Activated CD4-positive, alpha-beta memory T cell treated with anti-CD3 and anti-CD28 coated beads for 36 hours (primary cell): ENCODE measurements at regions not wholly inside any gene's neighbourhood (a gene's known extent, or its start where the extent isn't known, plus 50 kb on each side); places are given as distances from the start of the nearest gene placed in this dataset.

Experiments used
- CTCF ChIA-PET: fragments of 350-600 bp; sonication (Branson Sonifier 250); formaldehyde crosslinking; loops from one replicate; lab custom pipeline; 2021; ENCODE audit warnings: antibody characterized with exemption, inconsistent platforms; lab: Charles Lee
- POLR2A ChIA-PET: fragments of 350-600 bp; sonication (Branson Sonifier 250); formaldehyde crosslinking; loops from one replicate; lab custom pipeline; 2021; ENCODE audit warnings: antibody characterized with exemption; lab: Charles Lee
- DNase-seq: peaks from one replicate; pipeline ENCODE4 v3.0.0-alpha.2; 2020
- H3K27ac Mint-ChIP-seq: one replicate; pipeline ENCODE4 v1.8.0; 2021; ENCODE audit warnings: mixed read lengths
- H3K27me3 Mint-ChIP-seq: one replicate; pipeline ENCODE4 v1.8.0; 2021; ENCODE audit warnings: mixed read lengths
- H3K36me3 Mint-ChIP-seq: one replicate; pipeline ENCODE4 v1.8.0; 2021; ENCODE audit warnings: mixed read lengths
- H3K4me1 Mint-ChIP-seq: one replicate; pipeline ENCODE4 v1.8.0; 2021; ENCODE audit warnings: low read depth, mixed read lengths
- H3K4me3 Mint-ChIP-seq: one replicate; pipeline ENCODE4 v1.8.0; 2021; ENCODE audit warnings: mild to moderate bottlenecking, mixed read lengths
- H3K9me3 Mint-ChIP-seq: one replicate; pipeline ENCODE4 v1.8.0; 2021; ENCODE audit warnings: mixed read lengths
- intact Hi-C: fragments of 100-400 bp; cut with micrococcal nuclease; formaldehyde crosslinking; loops from one replicate; pipeline ENCODE4 v1.15.1; 2023

DNA sequence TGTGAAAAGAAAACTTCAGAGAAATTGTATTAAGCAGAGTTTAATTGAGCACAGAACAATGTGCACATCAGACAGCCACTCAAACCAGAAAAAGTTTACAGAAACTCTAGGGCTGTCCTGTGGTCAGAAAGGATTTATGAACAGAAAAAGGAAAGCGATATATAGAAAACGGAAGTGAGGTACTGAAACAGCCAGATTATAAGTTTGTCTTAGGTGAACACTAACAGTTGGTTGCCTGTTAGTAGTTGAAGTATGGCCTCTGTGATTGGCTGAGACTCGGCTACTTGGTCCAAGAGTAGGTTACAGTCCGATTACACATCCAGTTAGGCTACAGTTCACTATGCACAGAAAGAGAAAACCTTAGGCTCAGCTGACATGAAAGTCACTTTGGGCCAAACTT, 1232.5 kb upstream of the RAG2 start:
- no peak for DNase-seq
- Mint-ChIP-seq H3K27me3 (no peaks in the 10 kb centered on the region), H3K36me3 (no peaks in the 10 kb centered on the region), H3K9me3 (no peaks in the 10 kb centered on the region), H3K4me3 (no peak overlapping the region), H3K4me1 (no peaks in the 10 kb centered on the region), H3K27ac (no peak overlapping the region)
- CTCF ChIA-PET, result no interaction called here
- POLR2A ChIA-PET, result no interaction called here
- intact Hi-C loops, result no loop called here

DNA sequence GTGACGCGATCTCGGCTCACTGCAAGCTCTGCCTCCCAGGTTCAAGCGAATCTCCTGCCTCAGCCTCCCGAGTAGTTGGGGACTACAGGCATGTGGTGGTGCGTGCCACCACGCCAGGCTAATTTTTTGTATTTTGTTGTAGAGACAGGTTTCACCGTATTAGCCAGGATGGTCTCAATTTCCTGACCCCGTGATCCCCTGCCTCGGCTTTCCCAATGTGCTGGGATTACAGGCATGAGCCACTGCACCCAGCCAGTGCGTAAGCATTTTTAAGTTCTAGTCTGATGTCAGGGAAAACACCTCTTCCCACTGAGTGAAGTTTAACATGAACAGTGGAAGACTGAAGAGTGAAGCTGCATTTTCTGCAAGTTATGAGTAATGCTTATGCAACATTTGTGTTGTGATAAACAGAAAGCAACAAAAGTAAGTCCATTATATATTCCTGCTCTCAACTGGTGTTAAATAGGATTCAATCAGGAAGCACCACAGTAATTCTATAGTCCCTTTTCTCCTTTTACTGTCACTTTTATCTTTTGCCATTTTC, 1219.8 kb upstream of the RAG2 start:
- Mint-ChIP-seq H3K9me3 (peaks cover 16% of the 10 kb centered on the region), H3K27me3 (no peaks in the 10 kb centered on the region)

GRCh38 chr11:37812281-37812880, 1214.3 kb upstream of the RAG2 start:
- no peak overlapping the region for H3K4me3 Mint-ChIP-seq

More for the DNA sequence above, 1219.8 kb upstream of the RAG2 start:
- no peaks in the 10 kb centered on the region for H3K4me1 Mint-ChIP-seq
- DNase-seq, result no peak
- ChIA-PET CTCF (no interaction called here), POLR2A (no interaction called here)
- no peak overlapping the region for H3K4me3 Mint-ChIP-seq
- intact Hi-C loops, result no loop called here
- no peaks in the 10 kb centered on the region for H3K36me3 Mint-ChIP-seq
- no peak overlapping the region for H3K27ac Mint-ChIP-seq

DNA sequence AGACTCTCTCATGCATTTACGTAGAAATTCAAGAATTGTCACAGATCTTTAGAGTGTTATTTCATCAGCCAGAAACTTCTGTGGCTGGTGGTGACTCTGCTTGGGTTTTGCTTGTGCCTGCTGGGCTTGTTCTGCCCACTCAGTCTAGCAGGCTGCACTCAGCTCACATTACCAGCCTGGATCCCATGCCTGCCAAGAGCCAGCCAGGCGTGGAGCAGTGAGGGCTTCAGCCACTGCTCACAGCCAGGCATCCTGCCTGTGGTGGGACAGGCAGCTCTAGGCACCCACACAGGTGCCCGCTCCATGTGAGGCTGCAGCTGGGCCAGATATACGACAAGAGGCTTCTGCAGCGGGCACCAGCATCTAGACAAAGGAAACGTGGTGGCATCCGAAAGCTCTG, 1213.3 kb upstream of the RAG2 start:
- ChIA-PET CTCF (interaction anchor here (0.5 kb wide), 1 partner anchor 925 kb away, joined by 4 read pairs; no protein-coding TSS in a partner anchor), POLR2A (no interaction called here)
- Mint-ChIP-seq H3K27me3 (no peaks in the 10 kb centered on the region), H3K36me3 (no peaks in the 10 kb centered on the region), H3K4me3 (no peak overlapping the region), H3K9me3 (peaks cover 3% of the 10 kb centered on the region), H3K27ac (no peak overlapping the region), H3K4me1 (no peaks in the 10 kb centered on the region)
- intact Hi-C loops, result no loop called here
- DNase-seq, result no peak

More at GRCh38 chr11:37812281-37812880, 1214.3 kb upstream of the RAG2 start:
- no peak overlapping the region for H3K27ac Mint-ChIP-seq
- ChIA-PET CTCF (interaction anchor here (0.7 kb wide), 1 partner anchor 34 kb away, joined by 3 read pairs; no protein-coding TSS in a partner anchor), POLR2A (no interaction called here)
- DNase-seq, result peak; percentile 6
- H3K36me3 Mint-ChIP-seq, result no peaks in the 10 kb centered on the region
- intact Hi-C loops, result no loop called here
- peaks cover 3% of the 10 kb centered on the region for H3K9me3 Mint-ChIP-seq
- no peaks in the 10 kb centered on the region for H3K4me1 Mint-ChIP-seq
- no peaks in the 10 kb centered on the region for H3K27me3 Mint-ChIP-seq

- CTCF ChIA-PET, result no interaction called here
- Mint-ChIP-seq H3K9me3 (peaks cover 11% of the 10 kb centered on the region), H3K4me1 (no peaks in the 10 kb centered on the region), H3K27ac (no peak overlapping the region), H3K27me3 (no peaks in the 10 kb centered on the region), H3K36me3 (no peaks in the 10 kb centered on the region), H3K4me3 (no peak overlapping the region)
- POLR2A ChIA-PET, result no interaction called here
- no peak for DNase-seq
- intact Hi-C loops, result no loop called here
These were observed 1206.6 kb upstream of the RAG2 start for GRCh38 chr11:37804666-37805065.

DNA sequence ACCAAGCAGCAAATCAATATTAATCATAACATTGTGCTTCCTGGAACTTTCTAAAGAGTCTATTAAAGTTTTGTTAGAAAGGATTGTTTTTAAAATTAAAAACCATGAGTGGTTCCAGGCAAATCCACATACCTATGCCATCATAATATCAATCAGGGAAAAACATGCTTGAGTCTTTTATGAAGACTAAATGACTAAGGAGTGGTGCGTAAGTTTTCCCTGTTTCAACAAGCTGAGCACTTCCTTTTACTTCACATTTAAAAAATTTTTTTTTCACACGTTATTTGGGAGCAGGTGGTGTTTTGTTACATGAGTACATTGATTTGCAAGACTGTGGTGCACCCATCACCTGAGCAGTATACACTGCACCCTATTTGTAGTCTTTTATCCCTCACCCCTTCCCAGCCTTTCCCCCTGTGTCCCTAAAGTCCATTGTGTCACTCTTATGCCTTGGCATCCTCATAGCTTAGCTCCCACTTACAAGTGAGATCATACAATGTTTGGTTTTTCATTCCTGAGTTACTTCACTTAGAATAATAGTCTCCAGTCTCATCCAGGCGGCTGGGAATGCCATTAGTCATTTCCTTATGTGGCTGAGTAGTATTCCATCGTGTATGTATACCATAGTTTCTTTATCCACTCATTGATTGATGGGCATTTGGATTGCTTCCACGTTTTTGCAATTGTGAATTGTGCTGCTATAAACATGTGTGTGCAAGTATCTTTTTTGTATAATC, 1190.3 kb upstream of the RAG2 start:
- intact Hi-C loops, result no loop called here
- no peaks in the 10 kb centered on the region for H3K4me1 Mint-ChIP-seq
- H3K9me3 Mint-ChIP-seq, result peaks cover 25% of the 10 kb centered on the region
- ChIA-PET CTCF (no interaction called here), POLR2A (no interaction called here)
- no peak for DNase-seq
- H3K27me3 Mint-ChIP-seq, result no peaks in the 10 kb centered on the region
- H3K27ac Mint-ChIP-seq, result no peak overlapping the region
- no peaks in the 10 kb centered on the region for H3K36me3 Mint-ChIP-seq
- H3K4me3 Mint-ChIP-seq, result no peak overlapping the region

GRCh38 chr11:37786214-37786755, 1188.2 kb upstream of the RAG2 start:
- no peak overlapping the region for H3K27ac Mint-ChIP-seq

GRCh38 chr11:37774441-37774840, 1176.4 kb upstream of the RAG2 start:
- Mint-ChIP-seq H3K27ac (no peak overlapping the region), H3K27me3 (no peaks in the 10 kb centered on the region), H3K9me3 (peaks cover 21% of the 10 kb centered on the region), H3K36me3 (no peaks in the 10 kb centered on the region), H3K4me3 (no peak overlapping the region), H3K4me1 (no peaks in the 10 kb centered on the region)
- intact Hi-C loops, result no loop called here
- no peak for DNase-seq
- ChIA-PET CTCF (no interaction called here), POLR2A (no interaction called here)

More at GRCh38 chr11:37786214-37786755, 1188.2 kb upstream of the RAG2 start:
- Mint-ChIP-seq H3K4me1 (no peaks in the 10 kb centered on the region), H3K9me3 (peaks cover 36% of the 10 kb centered on the region), H3K27me3 (no peaks in the 10 kb centered on the region), H3K36me3 (no peaks in the 10 kb centered on the region), H3K4me3 (no peak overlapping the region)
- intact Hi-C loops, result no loop called here
- CTCF ChIA-PET, result no interaction called here
- POLR2A ChIA-PET, result no interaction called here
- DNase-seq, result no peak

DNA sequence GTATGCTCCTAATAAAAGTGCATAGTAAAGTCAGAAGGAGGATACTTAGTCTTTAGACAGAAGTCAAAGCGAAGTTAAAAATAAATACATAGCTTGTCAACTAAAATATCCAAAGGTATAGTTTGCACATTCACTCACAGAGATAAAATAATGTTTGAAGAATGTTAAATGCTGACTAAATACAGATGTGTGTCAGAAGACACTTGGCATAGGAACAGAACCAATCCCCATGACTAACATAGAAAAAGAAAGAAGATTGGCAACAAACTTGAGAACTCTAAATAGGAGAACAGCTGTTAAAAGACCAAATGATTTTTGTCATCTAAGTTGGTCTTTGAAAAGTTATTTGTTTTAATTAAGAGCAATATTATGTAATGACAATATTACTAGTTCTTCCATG, 1172.1 kb upstream of the RAG2 start:
- DNase-seq, result no peak
- H3K27me3 Mint-ChIP-seq, result no peaks in the 10 kb centered on the region
- CTCF ChIA-PET, result no interaction called here
- H3K4me3 Mint-ChIP-seq, result no peak overlapping the region
- H3K27ac Mint-ChIP-seq, result no peak overlapping the region
- no peaks in the 10 kb centered on the region for H3K4me1 Mint-ChIP-seq
- POLR2A ChIA-PET, result no interaction called here
- intact Hi-C loops, result no loop called here
- no peaks in the 10 kb centered on the region for H3K36me3 Mint-ChIP-seq
- H3K9me3 Mint-ChIP-seq, result peaks cover 19% of the 10 kb centered on the region

DNA sequence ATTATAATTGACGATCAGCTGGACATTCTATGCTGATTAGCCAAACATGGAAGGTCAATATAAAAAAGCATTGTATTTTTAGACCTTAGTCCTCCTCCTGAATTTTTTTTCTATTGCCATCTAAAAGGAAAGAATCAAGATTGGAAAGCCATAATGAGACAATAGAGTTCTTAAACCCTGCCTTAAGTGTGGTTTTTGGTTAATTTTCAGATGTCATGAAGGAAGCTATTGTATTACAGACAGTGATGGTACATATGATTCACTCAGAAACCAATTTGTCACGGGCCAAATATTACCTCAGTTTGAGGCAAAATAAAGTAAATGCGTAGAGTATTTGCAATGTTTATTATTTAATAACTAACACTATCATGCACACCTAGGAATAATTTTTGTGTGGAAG, 1164.0 kb upstream of the RAG2 start:
- intact Hi-C loops, result no loop called here
- DNase-seq, result no peak
- no peak overlapping the region for H3K4me3 Mint-ChIP-seq
- H3K36me3 Mint-ChIP-seq, result no peaks in the 10 kb centered on the region
- peaks cover 6% of the 10 kb centered on the region for H3K9me3 Mint-ChIP-seq
- POLR2A ChIA-PET, result no interaction called here
- H3K27ac Mint-ChIP-seq, result no peak overlapping the region
- CTCF ChIA-PET, result no interaction called here
- no peaks in the 10 kb centered on the region for H3K27me3 Mint-ChIP-seq
- no peaks in the 10 kb centered on the region for H3K4me1 Mint-ChIP-seq

DNA sequence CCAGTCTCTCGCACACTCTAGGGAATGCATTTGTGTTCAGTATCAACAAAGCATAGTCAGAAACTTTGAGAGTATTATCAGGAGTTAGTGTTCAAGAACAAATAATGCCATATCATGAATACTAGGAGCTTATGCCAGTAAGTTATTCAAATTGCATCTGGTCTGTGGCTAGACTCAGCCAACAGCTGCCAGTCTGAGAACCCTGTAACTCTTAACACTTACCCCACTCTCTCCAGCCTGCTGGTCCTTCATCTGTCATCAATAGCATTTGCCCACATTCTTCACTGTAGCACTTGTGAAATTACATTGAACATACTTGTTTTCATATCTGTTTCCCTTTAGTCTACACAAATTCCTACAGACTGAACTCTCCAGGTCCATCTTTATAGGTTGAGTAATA, 1157.5 kb upstream of the RAG2 start:
- ChIA-PET CTCF (no interaction called here), POLR2A (no interaction called here)
- DNase-seq, result no peak
- no peak overlapping the region for H3K4me3 Mint-ChIP-seq
- H3K27ac Mint-ChIP-seq, result no peak overlapping the region
- H3K9me3 Mint-ChIP-seq, result peaks cover 16% of the 10 kb centered on the region
- no peaks in the 10 kb centered on the region for H3K36me3 Mint-ChIP-seq
- intact Hi-C loops, result no loop called here
- no peaks in the 10 kb centered on the region for H3K27me3 Mint-ChIP-seq
- no peaks in the 10 kb centered on the region for H3K4me1 Mint-ChIP-seq

DNA sequence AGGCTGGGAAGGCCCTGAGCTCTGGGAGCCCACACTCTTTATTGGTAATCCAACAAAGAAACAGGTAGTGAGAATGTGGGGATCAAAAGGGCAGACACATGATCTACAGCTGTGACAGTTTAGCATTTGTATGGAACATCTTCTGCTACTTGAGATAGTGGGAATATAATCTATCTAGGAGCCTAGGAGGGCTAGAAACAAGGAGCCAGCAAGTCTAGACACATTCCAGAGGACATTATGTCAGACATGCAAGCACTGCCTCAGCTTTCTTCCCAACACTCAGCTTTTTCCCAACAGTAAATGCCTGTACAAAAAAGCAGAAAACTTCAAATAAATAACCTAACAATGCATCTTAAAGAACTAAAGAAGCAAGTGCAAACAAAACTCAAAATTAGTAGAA, 1150.6 kb upstream of the RAG2 start:
- intact Hi-C loops, result no loop called here
- no peak overlapping the region for H3K4me3 Mint-ChIP-seq
- no peaks in the 10 kb centered on the region for H3K36me3 Mint-ChIP-seq
- DNase-seq, result no peak
- ChIA-PET CTCF (no interaction called here), POLR2A (no interaction called here)
- H3K27ac Mint-ChIP-seq, result no peak overlapping the region
- no peaks in the 10 kb centered on the region for H3K4me1 Mint-ChIP-seq
- no peaks in the 10 kb centered on the region for H3K27me3 Mint-ChIP-seq
- peaks cover 7% of the 10 kb centered on the region for H3K9me3 Mint-ChIP-seq
